HepG2 (cell line): ENCODE measurements at regions not wholly inside any gene's neighbourhood (a gene's known extent, or its start where the extent isn't known, plus 50 kb on each side); places are given as distances from the start of the nearest gene placed in this dataset.

Experiments
- ATAC-seq: fragments of 200-7000 bp; cut with Tn5 transposase; 3 replicates; pipeline ENCODE4 v1.9.1; 2020; ENCODE audit warnings: mild to moderate bottlenecking, moderate library complexity
- BruUV-seq: library from RNA; stranded (reverse); fragments of 400-500 nt; replicated peaks from 2 replicates; lab custom pipeline; 2021; lab: Mats Ljungman, UMichigan
- CTCF ChIA-PET: fragments of 300-600 bp; formaldehyde crosslinking; extraction: SDS; loops from one replicate; lab custom pipeline; 2021; ENCODE audit warnings: low total read pairs, inconsistent platforms, low intra/inter-chr PET ratio; lab: Yijun Ruan, JAX
- POLR2A ChIA-PET: fragments of 350-600 bp; sonication (Branson Sonifier 250); formaldehyde crosslinking; loops from one replicate; lab custom pipeline; 2020; ENCODE audit warnings: antibody characterized with exemption, inconsistent platforms; lab: Yijun Ruan, JAX
- DNase-seq: peaks from one replicate; pipeline ENCODE4 v3.0.0-alpha.2; 2015; ENCODE audit warnings: low spot score
- FAIRE-seq: peaks from 3 replicates; lab custom pipeline; 2011; peaks lifted over from hg19 to GRCh38; lab: Jason Lieb, UNC
- H2AFZ ChIP-seq: one replicate; pipeline ENCODE4 v1.6.1; 2011; ENCODE audit warnings: low read length, inconsistent platforms
- H3K27ac ChIP-seq: fragments of 300-600 bp; 3 replicates; pipeline ENCODE4 v1.8.0; 2011; ENCODE audit warnings: mixed run types, mild to moderate bottlenecking, mixed read lengths, low read length, inconsistent platforms; ENCODE audit not compliant: insufficient read depth; ENCODE audit errors: extremely low read length
- H3K27me3 ChIP-seq, 2 experiments: fragments of 200-600 bp in 1 of 2; 2 replicates in 1 of 2; 3 replicates in 1 of 2; pipeline versions ENCODE4 v1.6.0 to v1.8.0; 2011; ENCODE audit warnings: low read length in 2 of 2, mild to moderate bottlenecking in 2 of 2, moderate library complexity in 2 of 2, inconsistent platforms in 1 of 2; ENCODE audit not compliant: insufficient read depth in 2 of 2, control insufficient read depth in 1 of 2
- H3K36me3 ChIP-seq, 2 experiments: fragments of 200-600 bp in 1 of 2; replicated peaks in 1 of 2; 2 replicates in 1 of 2; 3 replicates in 1 of 2; pipeline versions ENCODE4 v1.5.1 to v1.8.0; 2011; ENCODE audit warnings: low read length in 2 of 2, inconsistent platforms in 1 of 2; ENCODE audit not compliant: insufficient read depth in 2 of 2, control insufficient read depth in 1 of 2
- H3K4me1 ChIP-seq: 2 replicates; pipeline ENCODE4 v1.5.1; 2012; ENCODE audit warnings: low read length, inconsistent platforms; ENCODE audit not compliant: insufficient read depth
- H3K4me2 ChIP-seq: 2 replicates; pipeline ENCODE4 v1.6.0; 2011; ENCODE audit warnings: low read depth, low read length, inconsistent platforms
- H3K4me3 ChIP-seq, 3 experiments: fragments of 200-600 bp in 1 of 3; sonication (generic), shearing (Covaris generic) in 1 of 3; replicated peaks in 1 of 3; 2 replicates each; pipeline ENCODE4 v1.5.1; 2011 to 2016; ENCODE audit warnings: low read length in 3 of 3, inconsistent platforms in 2 of 3, low read depth in 2 of 3, mild to moderate bottlenecking in 2 of 3, control low read depth in 1 of 3, mixed read lengths in 1 of 3; ENCODE audit not compliant: insufficient read depth in 1 of 3
- H3K79me2 ChIP-seq: one replicate; pipeline ENCODE4 v1.6.1; 2011; ENCODE audit warnings: low read length, inconsistent platforms; ENCODE audit not compliant: insufficient read depth
- H3K9ac ChIP-seq: 2 replicates; pipeline ENCODE4 v1.6.0; 2011; ENCODE audit warnings: mild to moderate bottlenecking, low read depth, low read length, inconsistent platforms; ENCODE audit not compliant: insufficient read depth
- H3K9me3 ChIP-seq: 2 replicates; pipeline ENCODE4 v1.5.1; 2012; ENCODE audit warnings: mild to moderate bottlenecking, low read length
- H4K20me1 ChIP-seq: 2 replicates; pipeline ENCODE4 v1.6.0; 2011; ENCODE audit warnings: inconsistent platforms, mild to moderate bottlenecking, low read length, moderate library complexity; ENCODE audit not compliant: insufficient read depth
- CHD4 ChIP-seq: fragments of 200-600 bp; sonication (generic); IDR thresholded peaks from 2 replicates; pipeline ENCODE4 v1.7.0; 2017; ENCODE audit warnings: mild to moderate bottlenecking, low read length, borderline replicate concordance
- FOSL2 ChIP-seq: sonication (generic); formaldehyde crosslinking; IDR thresholded peaks from 2 replicates; pipeline ENCODE4 v1.4.0; 2020; ENCODE audit warnings: missing genetic modification reagents
- ZNF30 ChIP-seq: sonication (generic); formaldehyde crosslinking; IDR thresholded peaks from 2 replicates; pipeline ENCODE4 v1.5.0; 2020; ENCODE audit warnings: mild to moderate bottlenecking, missing genetic modification reagents
- ZNF737 ChIP-seq: sonication (generic); formaldehyde crosslinking; IDR thresholded peaks from 2 replicates; pipeline ENCODE4 v1.5.0; 2020; ENCODE audit warnings: missing genetic modification reagents, mild to moderate bottlenecking, borderline replicate concordance
- ZNF792 ChIP-seq: IDR thresholded peaks from 2 replicates; pipeline ENCODE4 v1.6.1; 2016
- WGBS: methylation state at CpG from one replicate; pipeline ENCODE4 v1.1.6; 2017; ENCODE audit warnings: low lambda C conversion rate; 5-methylcytosine and 5-hydroxymethylcytosine counted together
- in situ Hi-C: cut with HindIII; loops from 2 replicates; pipeline ENCODE4 v1.10.0; 2017; ENCODE audit warnings: low pct_unique_long_range_greater_than_20kb; ENCODE audit not compliant: extremely low pct_ligation_motif_present
- intact Hi-C: fragments of 100-400 bp; cut with micrococcal nuclease; formaldehyde crosslinking; loops from one replicate; pipeline ENCODE4 v1.10.0; 2022; ENCODE audit not compliant: unreplicated experiment
- TF ChIP-seq, protein P1 (sequence below), 2 experiments: sonication (generic) in 1 of 2; formaldehyde crosslinking in 1 of 2; IDR thresholded peaks; 2 replicates each; pipeline versions ENCODE4 v1.4.0 to v1.6.1; 2018 to 2020; ENCODE audit warnings: missing genetic modification reagents in 2 of 2, borderline replicate concordance in 1 of 2, low read depth in 1 of 2, mild to moderate bottlenecking in 1 of 2, missing biosample characterization in 1 of 2
- TF ChIP-seq, protein P2 (sequence below): sonication (generic); formaldehyde crosslinking; IDR thresholded peaks from 2 replicates; pipeline ENCODE4 v1.4.0; 2020; ENCODE audit warnings: mild to moderate bottlenecking, low read depth, missing genetic modification reagents
- TF ChIP-seq, protein P3 (sequence below): sonication (generic); formaldehyde crosslinking; IDR thresholded peaks from 2 replicates; pipeline ENCODE4 v1.4.0; 2020; ENCODE audit warnings: missing genetic modification reagents

DNA sequence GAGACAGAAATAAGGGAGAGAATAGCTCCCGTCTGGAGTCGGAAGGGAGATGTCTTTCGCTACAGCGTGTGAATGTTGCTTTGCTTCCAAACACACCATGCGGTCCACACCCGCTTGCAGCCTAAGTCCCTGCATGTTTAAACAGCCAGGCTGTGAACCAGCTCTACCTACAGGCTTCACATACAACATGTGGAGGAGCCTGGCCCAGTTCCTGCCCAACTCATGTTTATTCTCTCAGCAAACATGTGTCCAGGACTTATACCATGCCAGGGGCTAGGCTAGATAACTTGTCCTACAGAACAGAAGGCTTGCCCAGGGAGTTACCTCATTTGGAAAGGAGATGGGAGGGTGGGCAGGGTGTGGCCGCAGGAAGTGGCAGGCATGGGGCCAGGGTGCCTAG is 181.5 kb downstream of the FOXO1 start (continued):
- no peak for TF ChIP-seq CHD4
- TF ChIP-seq, protein P1, sequence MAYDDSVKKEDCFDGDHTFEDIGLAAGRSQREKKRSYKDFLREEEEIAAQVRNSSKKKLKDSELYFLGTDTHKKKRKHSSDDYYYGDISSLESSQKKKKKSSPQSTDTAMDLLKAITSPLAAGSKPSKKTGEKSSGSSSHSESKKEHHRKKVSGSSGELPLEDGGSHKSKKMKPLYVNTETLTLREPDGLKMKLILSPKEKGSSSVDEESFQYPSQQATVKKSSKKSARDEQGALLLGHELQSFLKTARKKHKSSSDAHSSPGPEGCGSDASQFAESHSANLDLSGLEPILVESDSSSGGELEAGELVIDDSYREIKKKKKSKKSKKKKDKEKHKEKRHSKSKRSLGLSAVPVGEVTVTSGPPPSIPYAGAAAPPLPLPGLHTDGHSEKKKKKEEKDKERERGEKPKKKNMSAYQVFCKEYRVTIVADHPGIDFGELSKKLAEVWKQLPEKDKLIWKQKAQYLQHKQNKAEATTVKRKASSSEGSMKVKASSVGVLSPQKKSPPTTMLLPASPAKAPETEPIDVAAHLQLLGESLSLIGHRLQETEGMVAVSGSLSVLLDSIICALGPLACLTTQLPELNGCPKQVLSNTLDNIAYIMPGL (CRISPR knock-in tag; IDR thresholded peaks at IDR 0.05; ENCODE audit: borderline replicate concordance in 1 of 2, low read depth in 1 of 2) = no peak
- TF ChIP-seq, protein P2, sequence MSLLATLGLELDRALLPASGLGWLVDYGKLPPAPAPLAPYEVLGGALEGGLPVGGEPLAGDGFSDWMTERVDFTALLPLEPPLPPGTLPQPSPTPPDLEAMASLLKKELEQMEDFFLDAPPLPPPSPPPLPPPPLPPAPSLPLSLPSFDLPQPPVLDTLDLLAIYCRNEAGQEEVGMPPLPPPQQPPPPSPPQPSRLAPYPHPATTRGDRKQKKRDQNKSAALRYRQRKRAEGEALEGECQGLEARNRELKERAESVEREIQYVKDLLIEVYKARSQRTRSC (CRISPR knock-in tag) = no peak
- no peak for TF ChIP-seq ZNF737
- TF ChIP-seq FOSL2 (CRISPR knock-in tag) = no peak
- TF ChIP-seq ZNF30 (CRISPR knock-in tag) = no peak

DNA sequence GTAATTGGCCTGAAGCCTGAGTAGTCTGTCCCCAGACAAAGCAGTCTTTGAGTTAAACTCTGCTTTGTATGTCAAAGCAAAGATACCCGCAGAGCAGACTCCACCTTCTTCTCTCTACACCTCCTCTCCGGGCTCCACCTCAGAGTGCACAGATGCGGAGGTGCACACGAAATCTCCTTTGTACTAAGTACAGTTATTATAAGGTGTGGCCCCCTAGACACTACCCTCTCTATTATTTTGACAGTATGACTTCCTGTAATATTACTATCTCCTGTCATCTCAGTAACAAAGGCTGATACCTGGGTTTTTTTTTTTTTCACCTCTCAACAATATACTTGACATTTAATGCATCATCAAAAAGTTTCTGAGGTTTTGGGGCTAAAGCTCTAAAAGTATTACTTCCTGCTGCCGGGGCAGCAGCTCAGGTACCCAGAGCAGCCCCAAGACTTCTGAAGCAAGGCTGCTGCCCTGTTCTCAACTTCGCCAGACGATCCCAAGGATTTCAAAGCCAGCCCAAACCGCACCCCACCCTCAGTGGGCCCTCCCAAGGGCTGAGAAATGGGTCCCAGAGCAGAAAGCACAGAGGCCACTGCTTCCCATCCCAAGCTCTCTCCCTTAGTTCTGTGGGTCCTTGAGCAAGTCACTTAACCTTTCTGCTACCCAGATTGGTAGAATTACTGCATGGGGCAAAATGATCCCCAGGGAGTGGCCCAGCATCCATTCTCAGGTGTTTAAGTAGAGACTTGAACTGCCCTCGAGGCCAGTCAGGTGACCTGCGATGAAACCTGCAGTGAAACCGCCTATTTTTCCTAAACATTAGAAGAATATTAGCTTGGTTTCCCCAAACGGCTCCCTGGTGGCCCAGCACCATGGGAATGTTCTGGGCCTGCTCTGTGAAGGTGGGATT is 180.6 kb downstream of the FOXO1 start:
- ChIA-PET CTCF (no interaction called here), POLR2A (no interaction called here)
- Histone ChIP-seq H3K4me1 (peaks cover 54% of the 10 kb centered on the region), H3K9ac (no peak overlapping the region), H3K27ac (no peak overlapping the region), H3K79me2 (no peaks in the 10 kb centered on the region), H3K9me3 (no peaks in the 10 kb centered on the region), H2AFZ (no peak overlapping the region), H4K20me1 (no peaks in the 10 kb centered on the region), H3K27me3 (no peaks in the 10 kb centered on the region), H3K4me2 (peak overlapping the region; percentile 0; the same call in 1 of the 2 replicates), H3K4me3 (no peak overlapping the region), H3K36me3 (no peaks in the 10 kb centered on the region)
- in situ Hi-C loops = no loop called here
- DNase-seq (no peak), ATAC-seq (no peak), FAIRE-seq (peak; percentile 4)
- TF ChIP-seq, protein P3, sequence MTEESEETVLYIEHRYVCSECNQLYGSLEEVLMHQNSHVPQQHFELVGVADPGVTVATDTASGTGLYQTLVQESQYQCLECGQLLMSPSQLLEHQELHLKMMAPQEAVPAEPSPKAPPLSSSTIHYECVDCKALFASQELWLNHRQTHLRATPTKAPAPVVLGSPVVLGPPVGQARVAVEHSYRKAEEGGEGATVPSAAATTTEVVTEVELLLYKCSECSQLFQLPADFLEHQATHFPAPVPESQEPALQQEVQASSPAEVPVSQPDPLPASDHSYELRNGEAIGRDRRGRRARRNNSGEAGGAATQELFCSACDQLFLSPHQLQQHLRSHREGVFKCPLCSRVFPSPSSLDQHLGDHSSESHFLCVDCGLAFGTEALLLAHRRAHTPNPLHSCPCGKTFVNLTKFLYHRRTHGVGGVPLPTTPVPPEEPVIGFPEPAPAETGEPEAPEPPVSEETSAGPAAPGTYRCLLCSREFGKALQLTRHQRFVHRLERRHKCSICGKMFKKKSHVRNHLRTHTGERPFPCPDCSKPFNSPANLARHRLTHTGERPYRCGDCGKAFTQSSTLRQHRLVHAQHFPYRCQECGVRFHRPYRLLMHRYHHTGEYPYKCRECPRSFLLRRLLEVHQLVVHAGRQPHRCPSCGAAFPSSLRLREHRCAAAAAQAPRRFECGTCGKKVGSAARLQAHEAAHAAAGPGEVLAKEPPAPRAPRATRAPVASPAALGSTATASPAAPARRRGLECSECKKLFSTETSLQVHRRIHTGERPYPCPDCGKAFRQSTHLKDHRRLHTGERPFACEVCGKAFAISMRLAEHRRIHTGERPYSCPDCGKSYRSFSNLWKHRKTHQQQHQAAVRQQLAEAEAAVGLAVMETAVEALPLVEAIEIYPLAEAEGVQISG (CRISPR knock-in tag) = 0 out of 2 replicates have a peak, but pooled peaks have one; percentile 15
- TF ChIP-seq ZNF792 = no peak
- intact Hi-C loops = loop anchor here (2.0 kb wide), 1 partner anchor 77 kb away; no protein-coding TSS in a partner anchor
- no TSS peak for BruUV-seq
- WGBS = 66% methylated on average over 12 of the region's 12 CpGs
